GM18867 (cell line): ENCODE measurements at regions not wholly inside any gene's neighbourhood (a gene's known extent, or its start where the extent isn't known, plus 50 kb on each side); places are given as distances from the start of the nearest gene placed in this dataset.

Source experiments
- ATAC-seq: cut with Tn5 transposase; IDR thresholded peaks from one replicate; pipeline ENCODE4 v1.9.1; 2021; ENCODE audit warnings: mild to moderate bottlenecking, moderate library complexity; ENCODE audit not compliant: unreplicated experiment

- no peak for ATAC-seq
Measured at GRCh38 chr2:65488527-65488926, 56.1 kb upstream of the SPRED2 start.

GRCh38 chr2:65487404-65487803 lies 55.0 kb upstream of the SPRED2 start:
- ATAC-seq = no peak

GRCh38 chr2:65486802-65487201 lies 54.4 kb upstream of the SPRED2 start:
- ATAC-seq = no peak

GRCh38 chr2:65486282-65486681 lies 53.9 kb upstream of the SPRED2 start:
- no peak for ATAC-seq

GRCh38 chr2:65485839-65486238 lies 53.4 kb upstream of the SPRED2 start:
- ATAC-seq = no peak

- ATAC-seq = no peak
Measured at GRCh38 chr2:65483763-65484162, 51.4 kb upstream of the SPRED2 start.

GRCh38 chr2:65482971-65483370 lies 50.6 kb upstream of the SPRED2 start:
- ATAC-seq = no peak
